Activated CD8-positive, alpha-beta T cell treated with anti-CD3 and anti-CD28 coated beads for 36 hours (primary cell): ENCODE measurements at regions not wholly inside any gene's neighbourhood (a gene's known extent, or its start where the extent isn't known, plus 50 kb on each side); places are given as distances from the start of the nearest gene placed in this dataset.

ENCODE experiments used
- ATAC-seq: fragments of 200-7000 bp; cut with Tn5 transposase; one replicate; pipeline ENCODE4 v1.10.0; 2021; ENCODE audit warnings: mild to moderate bottlenecking, moderate library complexity
- CTCF ChIA-PET: fragments of 350-600 bp; sonication (Branson Sonifier 250); formaldehyde crosslinking; loops from one replicate; lab custom pipeline; 2021; ENCODE audit warnings: antibody characterized with exemption; lab: Charles Lee
- POLR2A ChIA-PET: fragments of 350-600 bp; sonication (Branson Sonifier 250); formaldehyde crosslinking; loops from one replicate; lab custom pipeline; 2021; ENCODE audit warnings: antibody characterized with exemption; lab: Charles Lee
- DNase-seq: peaks from one replicate; pipeline ENCODE4 v3.0.0-alpha.2; 2020
- H3K27ac Mint-ChIP-seq: one replicate; pipeline ENCODE4 v1.8.0; 2021; ENCODE audit warnings: mild to moderate bottlenecking, mixed read lengths
- H3K27me3 Mint-ChIP-seq: one replicate; pipeline ENCODE4 v1.8.0; 2021; ENCODE audit warnings: mixed read lengths
- H3K36me3 Mint-ChIP-seq: one replicate; pipeline ENCODE4 v1.8.0; 2021; ENCODE audit warnings: low read depth, mixed read lengths
- H3K4me1 Mint-ChIP-seq: one replicate; pipeline ENCODE4 v1.8.0; 2021; ENCODE audit warnings: low read depth, mixed read lengths
- H3K4me3 Mint-ChIP-seq: one replicate; pipeline ENCODE4 v1.8.0; 2021; ENCODE audit warnings: mild to moderate bottlenecking, moderate library complexity, mixed read lengths
- H3K9me3 Mint-ChIP-seq: one replicate; pipeline ENCODE4 v1.8.0; 2021; ENCODE audit warnings: mixed read lengths
- CTCF ChIP-seq: fragments of 200-600 bp; IDR thresholded peaks from one replicate; pipeline ENCODE4 v1.8.0; 2022; ENCODE audit warnings: antibody characterized with exemption, mild to moderate bottlenecking
- intact Hi-C: fragments of 100-400 bp; cut with micrococcal nuclease; formaldehyde crosslinking; loops from one replicate; pipeline ENCODE4 v1.10.0; 2022

GRCh38 chr11:134823970-134824369 is 411.9 kb upstream of the B3GAT1 start:
- POLR2A ChIA-PET: no interaction called here
- Mint-ChIP-seq H3K4me3 (no peak overlapping the region), H3K4me1 (no peaks in the 10 kb centered on the region), H3K27ac (no peak overlapping the region), H3K27me3 (peaks cover 10% of the 10 kb centered on the region), H3K9me3 (no peaks in the 10 kb centered on the region), H3K36me3 (no peaks in the 10 kb centered on the region)
- intact Hi-C loops: no loop called here
- no peak for TF ChIP-seq CTCF
- no peak for DNase-seq
- CTCF ChIA-PET: no interaction called here
- no peak for ATAC-seq

- TF ChIP-seq CTCF: no peak
- no peaks in the 10 kb centered on the region for H3K4me1 Mint-ChIP-seq
- ATAC-seq (no peak), DNase-seq (no peak)
- H3K27ac Mint-ChIP-seq: no peak overlapping the region
- intact Hi-C loops: no loop called here
- ChIA-PET CTCF (interaction anchor here (1.7 kb wide), 1 partner anchor 11 kb away, joined by 4 read pairs; no protein-coding TSS in a partner anchor), POLR2A (no interaction called here)
- peaks cover 8% of the 10 kb centered on the region for H3K27me3 Mint-ChIP-seq
- H3K4me3 Mint-ChIP-seq: no peak overlapping the region
- H3K36me3 Mint-ChIP-seq: no peaks in the 10 kb centered on the region
- no peaks in the 10 kb centered on the region for H3K9me3 Mint-ChIP-seq
Measured at GRCh38 chr11:134822897-134823296, 410.9 kb upstream of the B3GAT1 start.

GRCh38 chr11:134821422-134821821 is 409.4 kb upstream of the B3GAT1 start:
- H3K4me1 Mint-ChIP-seq: no peaks in the 10 kb centered on the region
- no peaks in the 10 kb centered on the region for H3K9me3 Mint-ChIP-seq
- DNase-seq (no peak), ATAC-seq (no peak)
- peaks cover 11% of the 10 kb centered on the region for H3K27me3 Mint-ChIP-seq
- no peak overlapping the region for H3K4me3 Mint-ChIP-seq
- POLR2A ChIA-PET: interaction anchor here (0.6 kb wide), 1 partner anchor 15 kb away, joined by 3 read pairs; no protein-coding TSS in a partner anchor
- no peak for TF ChIP-seq CTCF
- no peak overlapping the region for H3K27ac Mint-ChIP-seq
- no peaks in the 10 kb centered on the region for H3K36me3 Mint-ChIP-seq
- CTCF ChIA-PET: interaction anchor here (1.7 kb wide), 1 partner anchor 10 kb away, joined by 4 read pairs; no protein-coding TSS in a partner anchor
- intact Hi-C loops: no loop called here

GRCh38 chr11:134819041-134819440 is 407.0 kb upstream of the B3GAT1 start:
- Mint-ChIP-seq H3K4me1 (no peaks in the 10 kb centered on the region), H3K9me3 (no peaks in the 10 kb centered on the region), H3K36me3 (no peaks in the 10 kb centered on the region), H3K4me3 (no peak overlapping the region), H3K27me3 (peaks cover 15% of the 10 kb centered on the region), H3K27ac (no peak overlapping the region)
- intact Hi-C loops: no loop called here
- ChIA-PET CTCF (no interaction called here), POLR2A (no interaction called here)
- no peak for DNase-seq
- no peak for ATAC-seq
- no peak for TF ChIP-seq CTCF

GRCh38 chr11:134818516-134818915 is 406.5 kb upstream of the B3GAT1 start:
- Mint-ChIP-seq H3K4me3 (no peak overlapping the region), H3K9me3 (no peaks in the 10 kb centered on the region), H3K4me1 (no peaks in the 10 kb centered on the region), H3K36me3 (no peaks in the 10 kb centered on the region), H3K27me3 (peaks cover 11% of the 10 kb centered on the region), H3K27ac (no peak overlapping the region)
- ChIA-PET CTCF (no interaction called here), POLR2A (no interaction called here)
- intact Hi-C loops: no loop called here
- DNase-seq: no peak
- TF ChIP-seq CTCF: no peak
- ATAC-seq: no peak
